Spleen (tissue), 7 donors: ENCODE measurements at regions not wholly inside any gene's neighbourhood (a gene's known extent, or its start where the extent isn't known, plus 50 kb on each side); places are given as distances from the start of the nearest gene placed in this dataset.

Experiments
- POLR2AphosphoS5 ChIP-seq, 3 donors: sonication (generic); formaldehyde crosslinking; IDR thresholded peaks; one replicate each; pipeline ENCODE4 v1.5.1; 2017; ENCODE audit warnings: antibody characterized with exemption in 3 of 3
- TF ChIP-seq, protein P1 (sequence below), 11 experiments: fragments of 200-600 bp in 7 of 11; fragments of 450-650 bp in 4 of 11; sonication (generic) in 4 of 11; IDR thresholded peaks in 8 of 11; conservative IDR thresholded peaks in 3 of 11; 1 replicate in 7 of 11; 2 replicates in 4 of 11; pipeline versions ENCODE4 v1.4.0 to v1.8.0; 2016 to 2021; ENCODE audit warnings: antibody characterized with exemption in 11 of 11, inconsistent platforms in 4 of 11, mild to moderate bottlenecking in 1 of 11
- donor health status: DM: no; HTN: no; CAD: no; lungs with moderate emphysema.
- donor health status: DM: no; HTN: no; CAD: no.
- donor health status: DM: no; HTN: no; CAD: no.

DNA sequence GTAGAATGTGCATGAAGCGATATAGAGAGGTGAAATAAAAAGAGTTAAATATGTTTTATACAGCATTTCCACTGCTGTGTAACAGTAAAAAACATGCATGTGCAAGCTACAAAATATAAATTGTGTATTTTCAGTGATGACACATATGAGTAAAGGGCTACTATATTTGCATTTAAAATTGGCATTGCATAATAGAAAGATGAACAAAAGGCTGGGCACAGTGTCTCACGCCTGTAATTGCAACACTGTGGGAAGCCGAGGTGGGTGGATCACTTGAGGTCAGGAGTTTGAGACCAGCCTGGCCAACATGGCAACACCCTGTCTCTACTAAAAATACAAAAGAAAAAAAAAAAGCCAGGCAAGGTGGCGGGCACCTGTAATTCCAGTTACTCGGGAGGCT is 79.8 kb upstream of the CCDC71L start:
- TF ChIP-seq, protein P1, sequence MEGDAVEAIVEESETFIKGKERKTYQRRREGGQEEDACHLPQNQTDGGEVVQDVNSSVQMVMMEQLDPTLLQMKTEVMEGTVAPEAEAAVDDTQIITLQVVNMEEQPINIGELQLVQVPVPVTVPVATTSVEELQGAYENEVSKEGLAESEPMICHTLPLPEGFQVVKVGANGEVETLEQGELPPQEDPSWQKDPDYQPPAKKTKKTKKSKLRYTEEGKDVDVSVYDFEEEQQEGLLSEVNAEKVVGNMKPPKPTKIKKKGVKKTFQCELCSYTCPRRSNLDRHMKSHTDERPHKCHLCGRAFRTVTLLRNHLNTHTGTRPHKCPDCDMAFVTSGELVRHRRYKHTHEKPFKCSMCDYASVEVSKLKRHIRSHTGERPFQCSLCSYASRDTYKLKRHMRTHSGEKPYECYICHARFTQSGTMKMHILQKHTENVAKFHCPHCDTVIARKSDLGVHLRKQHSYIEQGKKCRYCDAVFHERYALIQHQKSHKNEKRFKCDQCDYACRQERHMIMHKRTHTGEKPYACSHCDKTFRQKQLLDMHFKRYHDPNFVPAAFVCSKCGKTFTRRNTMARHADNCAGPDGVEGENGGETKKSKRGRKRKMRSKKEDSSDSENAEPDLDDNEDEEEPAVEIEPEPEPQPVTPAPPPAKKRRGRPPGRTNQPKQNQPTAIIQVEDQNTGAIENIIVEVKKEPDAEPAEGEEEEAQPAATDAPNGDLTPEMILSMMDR (IDR thresholded peaks at IDR 0.05 in 8 of 11, conservative IDR thresholded peaks at IDR 0.05 in 3 of 11), result no peak
- TF ChIP-seq POLR2AphosphoS5 (IDR thresholded peaks at IDR 0.05), result no peak
